Stimulated activated memory B cell treated with anti-CD40 and anti-IgM and Interleukin-4, amounts not matched to agents 10 μg/mL and 1 μg/mL and 100 μg/mL, for 72 hours (primary cell): ENCODE measurements at regions not wholly inside any gene's neighbourhood (a gene's known extent, or its start where the extent isn't known, plus 50 kb on each side); places are given as distances from the start of the nearest gene placed in this dataset.

Experiments used
- ATAC-seq: fragments of 150-1000 bp; cut with Tn5 transposase; 2 replicates; pipeline ENCODE4 v1.10.0; 2021
- H3K27ac Mint-ChIP-seq: one replicate; pipeline ENCODE4 v1.8.0; 2022; ENCODE audit warnings: mild to moderate bottlenecking, mixed read lengths
- H3K27me3 Mint-ChIP-seq: one replicate; pipeline ENCODE4 v1.8.0; 2022; ENCODE audit warnings: mixed read lengths
- H3K36me3 Mint-ChIP-seq: one replicate; pipeline ENCODE4 v1.8.0; 2022; ENCODE audit warnings: mixed read lengths
- H3K4me1 Mint-ChIP-seq: one replicate; pipeline ENCODE4 v1.8.0; 2022; ENCODE audit warnings: mixed read lengths
- H3K4me3 Mint-ChIP-seq: one replicate; pipeline ENCODE4 v1.8.0; 2022; ENCODE audit warnings: mild to moderate bottlenecking, moderate library complexity, mixed read lengths
- H3K9me3 Mint-ChIP-seq: one replicate; pipeline ENCODE4 v1.8.0; 2022; ENCODE audit warnings: mixed read lengths

GRCh38 chr21:21688889-21689288 is 690.7 kb downstream of the NCAM2 start:
- Mint-ChIP-seq H3K4me1 (no peaks in the 10 kb centered on the region), H3K27me3 (no peaks in the 10 kb centered on the region), H3K27ac (no peak overlapping the region), H3K9me3 (peaks cover 3% of the 10 kb centered on the region), H3K4me3 (no peak overlapping the region), H3K36me3 (no peaks in the 10 kb centered on the region)
- ATAC-seq = no peak

- Mint-ChIP-seq H3K9me3 (peaks cover 3% of the 10 kb centered on the region), H3K4me1 (no peaks in the 10 kb centered on the region), H3K27ac (no peak overlapping the region), H3K36me3 (no peaks in the 10 kb centered on the region), H3K27me3 (no peaks in the 10 kb centered on the region), H3K4me3 (no peak overlapping the region)
- no peak for ATAC-seq
Measured at GRCh38 chr21:21690068-21690665, 692.0 kb downstream of the NCAM2 start.

GRCh38 chr21:21712748-21713520 is 714.7 kb downstream of the NCAM2 start:
- ATAC-seq = no peak
- no peak overlapping the region for H3K4me3 Mint-ChIP-seq
- no peaks in the 10 kb centered on the region for H3K36me3 Mint-ChIP-seq
- no peaks in the 10 kb centered on the region for H3K27me3 Mint-ChIP-seq
- H3K9me3 Mint-ChIP-seq = peaks cover 4% of the 10 kb centered on the region
- H3K27ac Mint-ChIP-seq = no peak overlapping the region
- no peaks in the 10 kb centered on the region for H3K4me1 Mint-ChIP-seq

- Mint-ChIP-seq H3K36me3 (no peaks in the 10 kb centered on the region), H3K9me3 (peaks cover 3% of the 10 kb centered on the region), H3K4me1 (no peaks in the 10 kb centered on the region), H3K27me3 (no peaks in the 10 kb centered on the region), H3K27ac (no peak overlapping the region), H3K4me3 (no peak overlapping the region)
- no peak for ATAC-seq
Measured at GRCh38 chr21:21713651-21714180, 715.5 kb downstream of the NCAM2 start.

GRCh38 chr21:21714426-21714825 is 716.2 kb downstream of the NCAM2 start:
- no peak overlapping the region for H3K27ac Mint-ChIP-seq
- peaks cover 3% of the 10 kb centered on the region for H3K9me3 Mint-ChIP-seq
- no peaks in the 10 kb centered on the region for H3K27me3 Mint-ChIP-seq
- no peak overlapping the region for H3K4me3 Mint-ChIP-seq
- H3K4me1 Mint-ChIP-seq = no peaks in the 10 kb centered on the region
- no peak for ATAC-seq
- H3K36me3 Mint-ChIP-seq = no peaks in the 10 kb centered on the region

GRCh38 chr21:21715266-21715969 is 717.2 kb downstream of the NCAM2 start:
- Mint-ChIP-seq H3K36me3 (no peaks in the 10 kb centered on the region), H3K4me1 (no peaks in the 10 kb centered on the region), H3K4me3 (no peak overlapping the region), H3K9me3 (peaks cover 3% of the 10 kb centered on the region), H3K27ac (no peak overlapping the region), H3K27me3 (no peaks in the 10 kb centered on the region)
- no peak for ATAC-seq

GRCh38 chr21:21722731-21723130 is 724.5 kb downstream of the NCAM2 start:
- H3K27ac Mint-ChIP-seq = no peak overlapping the region
- H3K9me3 Mint-ChIP-seq = peaks cover 3% of the 10 kb centered on the region
- no peaks in the 10 kb centered on the region for H3K4me1 Mint-ChIP-seq
- H3K27me3 Mint-ChIP-seq = no peaks in the 10 kb centered on the region
- H3K36me3 Mint-ChIP-seq = no peaks in the 10 kb centered on the region
- no peak for ATAC-seq
- H3K4me3 Mint-ChIP-seq = no peak overlapping the region

- Mint-ChIP-seq H3K4me3 (no peak overlapping the region), H3K36me3 (no peaks in the 10 kb centered on the region), H3K4me1 (no peaks in the 10 kb centered on the region), H3K9me3 (peaks cover 4% of the 10 kb centered on the region), H3K27me3 (no peaks in the 10 kb centered on the region), H3K27ac (no peak overlapping the region)
- ATAC-seq = no peak
Measured at GRCh38 chr21:21730512-21730911, 732.3 kb downstream of the NCAM2 start.

GRCh38 chr21:21731626-21732025 is 733.4 kb downstream of the NCAM2 start:
- Mint-ChIP-seq H3K36me3 (no peaks in the 10 kb centered on the region), H3K27me3 (no peaks in the 10 kb centered on the region), H3K27ac (no peak overlapping the region), H3K4me1 (no peaks in the 10 kb centered on the region), H3K4me3 (no peak overlapping the region), H3K9me3 (peaks cover 4% of the 10 kb centered on the region)
- ATAC-seq = no peak

- Mint-ChIP-seq H3K36me3 (no peaks in the 10 kb centered on the region), H3K4me1 (no peaks in the 10 kb centered on the region), H3K4me3 (no peak overlapping the region), H3K9me3 (no peaks in the 10 kb centered on the region), H3K27me3 (no peaks in the 10 kb centered on the region), H3K27ac (no peak overlapping the region)
- ATAC-seq = no peak
Measured at GRCh38 chr21:21734088-21734487, 735.9 kb downstream of the NCAM2 start.

- Mint-ChIP-seq H3K9me3 (no peaks in the 10 kb centered on the region), H3K27me3 (no peaks in the 10 kb centered on the region), H3K36me3 (no peaks in the 10 kb centered on the region), H3K4me1 (no peaks in the 10 kb centered on the region), H3K4me3 (no peak overlapping the region), H3K27ac (no peak overlapping the region)
- no peak for ATAC-seq
Measured at GRCh38 chr21:21737186-21737585, 739.0 kb downstream of the NCAM2 start.

- Mint-ChIP-seq H3K4me1 (no peaks in the 10 kb centered on the region), H3K27me3 (no peaks in the 10 kb centered on the region), H3K4me3 (no peak overlapping the region), H3K9me3 (peaks cover 7% of the 10 kb centered on the region), H3K36me3 (no peaks in the 10 kb centered on the region), H3K27ac (no peak overlapping the region)
- ATAC-seq = no peak
Measured at GRCh38 chr21:21740207-21740606, 742.0 kb downstream of the NCAM2 start.

- H3K36me3 Mint-ChIP-seq = no peaks in the 10 kb centered on the region
- no peak for ATAC-seq
- no peak overlapping the region for H3K4me3 Mint-ChIP-seq
- H3K27me3 Mint-ChIP-seq = no peaks in the 10 kb centered on the region
- H3K9me3 Mint-ChIP-seq = peaks cover 1% of the 10 kb centered on the region
- H3K27ac Mint-ChIP-seq = no peak overlapping the region
- no peaks in the 10 kb centered on the region for H3K4me1 Mint-ChIP-seq
Measured at GRCh38 chr21:21750124-21750825, 752.1 kb downstream of the NCAM2 start.

GRCh38 chr21:21751286-21751685 is 753.1 kb downstream of the NCAM2 start:
- no peak overlapping the region for H3K27ac Mint-ChIP-seq

GRCh38 chr21:21762855-21763254 is 764.6 kb downstream of the NCAM2 start:
- Mint-ChIP-seq H3K27ac (no peak overlapping the region), H3K4me3 (no peak overlapping the region)

More at GRCh38 chr21:21751286-21751685, 753.1 kb downstream of the NCAM2 start:
- ATAC-seq = no peak
- Mint-ChIP-seq H3K27me3 (no peaks in the 10 kb centered on the region), H3K9me3 (no peaks in the 10 kb centered on the region), H3K4me3 (no peak overlapping the region), H3K36me3 (no peaks in the 10 kb centered on the region), H3K4me1 (no peaks in the 10 kb centered on the region)

More at GRCh38 chr21:21762855-21763254, 764.6 kb downstream of the NCAM2 start:
- no peaks in the 10 kb centered on the region for H3K9me3 Mint-ChIP-seq
- no peaks in the 10 kb centered on the region for H3K36me3 Mint-ChIP-seq
- no peaks in the 10 kb centered on the region for H3K4me1 Mint-ChIP-seq
- no peak for ATAC-seq
- H3K27me3 Mint-ChIP-seq = no peaks in the 10 kb centered on the region
